ENCODE measurements at regions not wholly inside any gene's neighbourhood (a gene's known extent, or its start where the extent isn't known, plus 50 kb on each side); places are given as distances from the start of the nearest gene placed in this dataset.
A peak's percentile ranks its signal among the peaks of the same experiment; 100 is the strongest.

GRCh38 chr12:107978641-107979040 lies 150.4 kb upstream of the WSCD2 start:
- no peak for DNase-seq

- no peak for DNase-seq
Observed at GRCh38 chr12:107983756-107984472, 145.2 kb upstream of the WSCD2 start.

- DNase-seq, result no peak
Observed at GRCh38 chr12:107984973-107985372, 144.1 kb upstream of the WSCD2 start.

GRCh38 chr12:107986183-107986582 lies 142.9 kb upstream of the WSCD2 start:
- DNase-seq, result no peak

- peak; percentile 30 to 50 (median 46) for DNase-seq
Observed at GRCh38 chr12:107990325-107990724, 138.8 kb upstream of the WSCD2 start.

GRCh38 chr12:107992029-107992428 lies 137.1 kb upstream of the WSCD2 start:
- no peak for DNase-seq

- peak; percentile 51 to 75 (median 62) for DNase-seq
Observed at GRCh38 chr12:107992870-107993451, 136.1 kb upstream of the WSCD2 start.

GRCh38 chr12:107998863-107999262 lies 130.2 kb upstream of the WSCD2 start:
- DNase-seq, result no peak

- DNase-seq, result no peak
Observed at GRCh38 chr12:108000111-108000510, 129.0 kb upstream of the WSCD2 start.

GRCh38 chr12:108004319-108004718 lies 124.8 kb upstream of the WSCD2 start:
- DNase-seq, result peak in 1 of 4 experiments; percentile 33

- no peak for DNase-seq
Observed at GRCh38 chr12:108008163-108008905, 120.8 kb upstream of the WSCD2 start.

- DNase-seq, result no peak
Observed at GRCh38 chr12:108009442-108010070, 119.5 kb upstream of the WSCD2 start.

GRCh38 chr12:108016022-108016564 lies 113.0 kb upstream of the WSCD2 start:
- no peak for DNase-seq

GRCh38 chr12:108017472-108018057 lies 111.5 kb upstream of the WSCD2 start:
- no peak for DNase-seq

- no peak for DNase-seq
Observed at GRCh38 chr12:108019862-108020261, 109.2 kb upstream of the WSCD2 start.

GRCh38 chr12:108021141-108021540 lies 107.9 kb upstream of the WSCD2 start:
- no peak for DNase-seq

- no peak for DNase-seq
Observed at GRCh38 chr12:108021949-108022522, 107.1 kb upstream of the WSCD2 start.

GRCh38 chr12:108029051-108029835 lies 99.8 kb upstream of the WSCD2 start:
- no peak for DNase-seq

- DNase-seq, result no peak
Observed at GRCh38 chr12:108033090-108033489, 96.0 kb upstream of the WSCD2 start.

- no peak for DNase-seq
Observed at GRCh38 chr12:108035372-108035771, 93.7 kb upstream of the WSCD2 start.

GRCh38 chr12:108037960-108038359 lies 91.1 kb upstream of the WSCD2 start:
- DNase-seq, result no peak

All from suppressor macrophage (primary cell).